GM12865 (cell line): ENCODE measurements at regions not wholly inside any gene's neighbourhood (a gene's known extent, or its start where the extent isn't known, plus 50 kb on each side); places are given as distances from the start of the nearest gene placed in this dataset.

ENCODE experiments used
- DNase-seq: peaks from one replicate; pipeline ENCODE4 v3.0.0; 2010; ENCODE audit warnings: low read depth
- H3K4me3 ChIP-seq: 2 replicates; pipeline ENCODE4 v1.5.1; 2011; ENCODE audit warnings: mild to moderate bottlenecking, low read depth, low read length, control low read depth
- CTCF ChIP-seq: IDR thresholded peaks from 2 replicates; pipeline ENCODE4 v1.5.1; 2011; ENCODE audit warnings: low read length, control low read depth, low read depth, inconsistent platforms; ENCODE audit not compliant: insufficient read depth; ENCODE audit errors: missing control alignments

- H3K4me3 ChIP-seq: no peak overlapping the region
- DNase-seq: no peak
- TF ChIP-seq CTCF: no peak
These were observed 98.4 kb downstream of the PERP start for GRCh38 chr6:138008791-138009190.

- DNase-seq: no peak
- TF ChIP-seq CTCF: no peak
- H3K4me3 ChIP-seq: no peak overlapping the region
These were observed 95.8 kb downstream of the PERP start for GRCh38 chr6:138011413-138011812.

GRCh38 chr6:138012682-138013081 lies 94.5 kb downstream of the PERP start:
- no peak overlapping the region for H3K4me3 ChIP-seq
- no peak for DNase-seq
- TF ChIP-seq CTCF: no peak

GRCh38 chr6:138013959-138014358 lies 93.3 kb downstream of the PERP start:
- no peak for TF ChIP-seq CTCF
- no peak for DNase-seq
- H3K4me3 ChIP-seq: no peak overlapping the region

- no peak for DNase-seq
- no peak for TF ChIP-seq CTCF
- H3K4me3 ChIP-seq: no peak overlapping the region
These were observed 90.0 kb downstream of the PERP start for GRCh38 chr6:138017166-138017757.

- TF ChIP-seq CTCF: no peak
- no peak for DNase-seq
These were observed 88.9 kb downstream of the PERP start for GRCh38 chr6:138018297-138018696.

GRCh38 chr6:138025528-138025978 lies 81.7 kb downstream of the PERP start:
- TF ChIP-seq CTCF: no peak
- H3K4me3 ChIP-seq: no peak overlapping the region

More at GRCh38 chr6:138018297-138018696, 88.9 kb downstream of the PERP start:
- H3K4me3 ChIP-seq: no peak overlapping the region

More at GRCh38 chr6:138025528-138025978, 81.7 kb downstream of the PERP start:
- no peak for DNase-seq
